SK-N-SH treated with all-trans-retinoic acid at 6 μM for 48 hours (cell line): ENCODE measurements at regions not wholly inside any gene's neighbourhood (a gene's known extent, or its start where the extent isn't known, plus 50 kb on each side); places are given as distances from the start of the nearest gene placed in this dataset.

Experiments
- ATAC-seq: fragments of 200-7000 bp; cut with Tn5 transposase; 3 replicates; pipeline ENCODE4 v1.9.1; 2020; ENCODE audit warnings: mild to moderate bottlenecking, moderate library complexity
- ARNTL ChIP-seq: fragments of 450-650 bp; formaldehyde crosslinking; IDR thresholded peaks from 2 replicates; pipeline ENCODE4 v1.5.0; 2020; ENCODE audit warnings: low read depth, mild to moderate bottlenecking, moderate library complexity, borderline replicate concordance
- BACH2 ChIP-seq: fragments of 250-450 bp; sonication (Bioruptor Pico); IDR thresholded peaks from 2 replicates; pipeline ENCODE4 v1.9.0; 2021; ENCODE audit warnings: mild to moderate bottlenecking, borderline replicate concordance
- CSDC2 ChIP-seq: fragments of 250-450 bp; sonication (Bioruptor Pico); IDR thresholded peaks from 2 replicates; pipeline ENCODE4 v1.5.0; 2020; ENCODE audit warnings: mild to moderate bottlenecking, moderate library complexity
- CSRNP3 ChIP-seq: fragments of 250-450 bp; sonication (Bioruptor Pico); IDR thresholded peaks from 2 replicates; pipeline ENCODE4 v1.5.1; 2021; ENCODE audit warnings: mild to moderate bottlenecking, moderate library complexity
- ESRRG ChIP-seq: fragments of 250-450 bp; sonication (Bioruptor Pico); IDR thresholded peaks from 2 replicates; pipeline ENCODE4 v1.6.1; 2021; ENCODE audit warnings: mild to moderate bottlenecking
- GLIS3 ChIP-seq: fragments of 250-450 bp; sonication (Bioruptor Pico); IDR thresholded peaks from 2 replicates; pipeline ENCODE4 v1.5.0; 2020; ENCODE audit warnings: mild to moderate bottlenecking, moderate library complexity
- ISL1 ChIP-seq: fragments of 250-450 bp; sonication (Bioruptor Pico); IDR thresholded peaks from 2 replicates; pipeline ENCODE4 v2.1.2; 2022; ENCODE audit warnings: mild to moderate bottlenecking, moderate library complexity
- OSR1 ChIP-seq: fragments of 250-450 bp; sonication (Bioruptor Pico); IDR thresholded peaks from 2 replicates; pipeline ENCODE4 v1.8.0; 2022; ENCODE audit warnings: moderate library complexity, mild to moderate bottlenecking, inconsistent platforms
- PATZ1 ChIP-seq: fragments of 250-450 bp; sonication (Bioruptor Pico); IDR thresholded peaks from 2 replicates; pipeline ENCODE4 v1.8.0; 2020; ENCODE audit warnings: mild to moderate bottlenecking, moderate library complexity, borderline replicate concordance
- POU6F1 ChIP-seq: fragments of 250-450 bp; sonication (Bioruptor Pico); IDR thresholded peaks from 2 replicates; pipeline ENCODE4 v1.8.0; 2021; ENCODE audit warnings: low read depth, mild to moderate bottlenecking, moderate library complexity, borderline replicate concordance
- PPARA ChIP-seq: fragments of 250-450 bp; sonication (Bioruptor Pico); IDR thresholded peaks from 2 replicates; pipeline ENCODE4 v1.5.0; 2020; ENCODE audit warnings: mild to moderate bottlenecking, borderline replicate concordance
- RARB ChIP-seq: fragments of 250-450 bp; sonication (Bioruptor Pico); IDR thresholded peaks from 2 replicates; pipeline ENCODE4 v1.8.0; 2021; ENCODE audit warnings: mild to moderate bottlenecking, moderate library complexity
- SNAI2 ChIP-seq: fragments of 250-450 bp; sonication (Bioruptor Pico); IDR thresholded peaks from 2 replicates; pipeline ENCODE4 v1.5.0; 2020; ENCODE audit warnings: mild to moderate bottlenecking, moderate library complexity
- TCF4 ChIP-seq: fragments of 250-450 bp; sonication (Bioruptor Pico); IDR thresholded peaks from 2 replicates; pipeline ENCODE4 v1.8.0; 2021; ENCODE audit warnings: mild to moderate bottlenecking, moderate library complexity, borderline replicate concordance
- TOX ChIP-seq: fragments of 250-450 bp; sonication (Bioruptor Pico); IDR thresholded peaks from 2 replicates; pipeline ENCODE4 v1.8.0; 2021; ENCODE audit warnings: mild to moderate bottlenecking, moderate library complexity, borderline replicate concordance
- TSHZ2 ChIP-seq: fragments of 250-450 bp; sonication (Bioruptor Pico); IDR thresholded peaks from 2 replicates; pipeline ENCODE4 v1.5.0; 2020; ENCODE audit warnings: mild to moderate bottlenecking, moderate library complexity
- ZC3H10 ChIP-seq: fragments of 250-450 bp; sonication (Bioruptor Pico); IDR thresholded peaks from 2 replicates; pipeline ENCODE4 v1.5.1; 2021; ENCODE audit warnings: mild to moderate bottlenecking, moderate library complexity
- ZFP3 ChIP-seq: fragments of 250-450 bp; sonication (Bioruptor Pico); IDR thresholded peaks from 2 replicates; pipeline ENCODE4 v1.5.0; 2020; ENCODE audit warnings: mild to moderate bottlenecking, moderate library complexity
- ZFP30 ChIP-seq: fragments of 450-650 bp; formaldehyde crosslinking; IDR thresholded peaks from 2 replicates; pipeline ENCODE4 v1.5.0; 2022; ENCODE audit warnings: mild to moderate bottlenecking, moderate library complexity
- ZNF70 ChIP-seq: fragments of 450-650 bp; formaldehyde crosslinking; IDR thresholded peaks from 2 replicates; pipeline ENCODE4 v1.5.0; 2020; ENCODE audit warnings: mild to moderate bottlenecking, moderate library complexity
- ZNF8 ChIP-seq: fragments of 450-650 bp; formaldehyde crosslinking; IDR thresholded peaks from 2 replicates; pipeline ENCODE4 v1.5.0; 2020; ENCODE audit warnings: mild to moderate bottlenecking, moderate library complexity

- TF ChIP-seq ZFP3 (CRISPR knock-in tag), result no peak
- TF ChIP-seq SNAI2 (CRISPR knock-in tag), result no peak
- no peak for TF ChIP-seq PATZ1 (CRISPR knock-in tag)
- TF ChIP-seq TCF4 (CRISPR knock-in tag), result no peak
- TF ChIP-seq TOX (CRISPR knock-in tag), result no peak
- TF ChIP-seq GLIS3 (CRISPR knock-in tag), result no peak
- TF ChIP-seq POU6F1 (CRISPR knock-in tag), result no peak
- TF ChIP-seq CSRNP3 (CRISPR knock-in tag), result no peak
- no peak for TF ChIP-seq OSR1 (CRISPR knock-in tag)
- TF ChIP-seq ZFP30 (CRISPR knock-in tag), result no peak
- TF ChIP-seq, all 23 proteins: peak for 0
- ATAC-seq, result no peak
These were observed 140.7 kb upstream of the ARPP21 start for GRCh38 chr3:35498506-35499210.

- ATAC-seq, result no peak
- TF ChIP-seq TCF4 (CRISPR knock-in tag) (no peak), ZC3H10 (CRISPR knock-in tag) (no peak), TSHZ2 (CRISPR knock-in tag) (no peak), ZFP3 (CRISPR knock-in tag) (no peak), ZNF70 (CRISPR knock-in tag) (no peak), RARB (CRISPR knock-in tag) (no peak), CSRNP3 (CRISPR knock-in tag) (no peak), BACH2 (no peak), SNAI2 (CRISPR knock-in tag) (no peak), ZNF8 (CRISPR knock-in tag) (no peak), OSR1 (CRISPR knock-in tag) (no peak), ARNTL (CRISPR knock-in tag) (no peak), ISL1 (CRISPR knock-in tag) (no peak), PPARA (CRISPR knock-in tag) (no peak), GLIS3 (CRISPR knock-in tag) (no peak), CSDC2 (no peak), ESRRG (CRISPR knock-in tag) (no peak), TOX (CRISPR knock-in tag) (no peak)
These were observed 138.5 kb upstream of the ARPP21 start for GRCh38 chr3:35500641-35501350.
